ENCODE measurements at regions not wholly inside any gene's neighbourhood (a gene's known extent, or its start where the extent isn't known, plus 50 kb on each side); places are given as distances from the start of the nearest gene placed in this dataset.

DNA sequence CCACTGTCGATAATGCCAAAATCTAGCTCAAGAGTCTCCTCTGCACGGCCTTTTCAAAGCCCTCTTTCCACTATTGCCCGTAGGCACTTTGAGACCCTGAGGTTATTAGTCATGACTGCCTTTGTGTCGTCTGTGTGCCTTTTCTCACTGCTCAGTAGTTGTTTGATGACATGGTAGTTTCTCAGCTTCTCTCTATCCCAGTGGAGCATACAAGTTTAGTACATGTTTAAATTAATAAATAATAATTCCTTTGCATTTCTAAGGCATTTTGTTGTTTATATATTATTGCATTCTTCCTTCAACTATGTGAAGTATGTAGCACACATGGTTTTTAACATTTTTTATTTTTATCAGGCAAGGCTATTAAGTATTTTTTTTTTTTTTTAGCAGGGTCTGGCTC, 458.1 kb downstream of the PCNX1 start:
- Histone ChIP-seq H3K9me3 (replicated peaks; ENCODE audit: control insufficient read depth, insufficient read depth, low read depth, low read length) (no peaks in the 10 kb centered on the region), H3K4me3 (no peak overlapping the region), H3K27me3 (ENCODE audit: control insufficient read depth in 2 of 2, insufficient read depth in 2 of 2, low read length in 2 of 2) (no peaks in the 10 kb centered on the region), H3K4me2 (ENCODE audit: insufficient read depth, low read length) (no peak overlapping the region), H2AFZ (ENCODE audit: low read depth, low read length) (no peak overlapping the region), H3K27ac (ENCODE audit: extremely low read depth, low read depth, low read length) (no peak overlapping the region), H3K36me3 (ENCODE audit: control insufficient read depth, insufficient read depth, low read length) (no peaks in the 10 kb centered on the region), H3K79me2 (ENCODE audit: control insufficient read depth, insufficient read depth, low read length) (peaks cover 24% of the 10 kb centered on the region; the same call in 2 of the 3 replicates), H3K4me1 (replicated peaks in 1 of 2; ENCODE audit: control insufficient read depth in 2 of 2, insufficient read depth in 2 of 2, low read length in 2 of 2) (peaks cover 6 to 35% of the 10 kb centered on the region in 2 experiments; a peak in 4 of 5 replicates), H3K9ac (ENCODE audit: insufficient read depth in 1 of 2, low read depth in 2 of 2, low read length in 2 of 2) (no peak overlapping the region), H4K20me1 (replicated peaks; ENCODE audit: control insufficient read depth, insufficient read depth, low read length) (no peaks in the 10 kb centered on the region), H3K9me1 (ENCODE audit: control insufficient read depth, insufficient read depth, low read length) (no peaks in the 10 kb centered on the region)
- in situ Hi-C loops (cut with MboI) (no loop called here), intact Hi-C loops (cut with micrococcal nuclease) (no loop called here)
- DNase-seq (ENCODE audit: extremely low read depth in 1 of 4, low spot score in 3 of 4) (no peak), ATAC-seq (no peak), FAIRE-seq (no peak)
- CTCF ChIA-PET (ENCODE audit: low intra/inter-chr PET ratio): no interaction called here
- POLR2A ChIA-PET: no interaction called here
- no TSS peak for BruUV-seq (replicated peaks)
- TF ChIP-seq ZNF57 (CRISPR knock-in tag; IDR thresholded peaks at IDR 0.05) (no peak), SMARCA4 (IDR thresholded peaks at IDR 0.05) (no peak), ADNP (tag; IDR thresholded peaks at IDR 0.05) (no peak), ZNF436 (CRISPR knock-in tag; IDR thresholded peaks at IDR 0.05) (no peak)
- TF ChIP-seq, protein P1, sequence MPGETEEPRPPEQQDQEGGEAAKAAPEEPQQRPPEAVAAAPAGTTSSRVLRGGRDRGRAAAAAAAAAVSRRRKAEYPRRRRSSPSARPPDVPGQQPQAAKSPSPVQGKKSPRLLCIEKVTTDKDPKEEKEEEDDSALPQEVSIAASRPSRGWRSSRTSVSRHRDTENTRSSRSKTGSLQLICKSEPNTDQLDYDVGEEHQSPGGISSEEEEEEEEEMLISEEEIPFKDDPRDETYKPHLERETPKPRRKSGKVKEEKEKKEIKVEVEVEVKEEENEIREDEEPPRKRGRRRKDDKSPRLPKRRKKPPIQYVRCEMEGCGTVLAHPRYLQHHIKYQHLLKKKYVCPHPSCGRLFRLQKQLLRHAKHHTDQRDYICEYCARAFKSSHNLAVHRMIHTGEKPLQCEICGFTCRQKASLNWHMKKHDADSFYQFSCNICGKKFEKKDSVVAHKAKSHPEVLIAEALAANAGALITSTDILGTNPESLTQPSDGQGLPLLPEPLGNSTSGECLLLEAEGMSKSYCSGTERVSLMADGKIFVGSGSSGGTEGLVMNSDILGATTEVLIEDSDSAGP (CRISPR knock-in tag; IDR thresholded peaks at IDR 0.05): no peak
- TF ChIP-seq, protein P2, sequence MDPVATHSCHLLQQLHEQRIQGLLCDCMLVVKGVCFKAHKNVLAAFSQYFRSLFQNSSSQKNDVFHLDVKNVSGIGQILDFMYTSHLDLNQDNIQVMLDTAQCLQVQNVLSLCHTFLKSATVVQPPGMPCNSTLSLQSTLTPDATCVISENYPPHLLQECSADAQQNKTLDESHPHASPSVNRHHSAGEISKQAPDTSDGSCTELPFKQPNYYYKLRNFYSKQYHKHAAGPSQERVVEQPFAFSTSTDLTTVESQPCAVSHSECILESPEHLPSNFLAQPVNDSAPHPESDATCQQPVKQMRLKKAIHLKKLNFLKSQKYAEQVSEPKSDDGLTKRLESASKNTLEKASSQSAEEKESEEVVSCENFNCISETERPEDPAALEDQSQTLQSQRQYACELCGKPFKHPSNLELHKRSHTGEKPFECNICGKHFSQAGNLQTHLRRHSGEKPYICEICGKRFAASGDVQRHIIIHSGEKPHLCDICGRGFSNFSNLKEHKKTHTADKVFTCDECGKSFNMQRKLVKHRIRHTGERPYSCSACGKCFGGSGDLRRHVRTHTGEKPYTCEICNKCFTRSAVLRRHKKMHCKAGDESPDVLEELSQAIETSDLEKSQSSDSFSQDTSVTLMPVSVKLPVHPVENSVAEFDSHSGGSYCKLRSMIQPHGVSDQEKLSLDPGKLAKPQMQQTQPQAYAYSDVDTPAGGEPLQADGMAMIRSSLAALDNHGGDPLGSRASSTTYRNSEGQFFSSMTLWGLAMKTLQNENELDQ (CRISPR knock-in tag; IDR thresholded peaks at IDR 0.05; ENCODE audit: borderline replicate concordance): no peak
- TF ChIP-seq, protein P3, sequence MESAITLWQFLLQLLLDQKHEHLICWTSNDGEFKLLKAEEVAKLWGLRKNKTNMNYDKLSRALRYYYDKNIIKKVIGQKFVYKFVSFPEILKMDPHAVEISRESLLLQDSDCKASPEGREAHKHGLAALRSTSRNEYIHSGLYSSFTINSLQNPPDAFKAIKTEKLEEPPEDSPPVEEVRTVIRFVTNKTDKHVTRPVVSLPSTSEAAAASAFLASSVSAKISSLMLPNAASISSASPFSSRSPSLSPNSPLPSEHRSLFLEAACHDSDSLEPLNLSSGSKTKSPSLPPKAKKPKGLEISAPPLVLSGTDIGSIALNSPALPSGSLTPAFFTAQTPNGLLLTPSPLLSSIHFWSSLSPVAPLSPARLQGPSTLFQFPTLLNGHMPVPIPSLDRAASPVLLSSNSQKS (CRISPR knock-in tag; IDR thresholded peaks at IDR 0.05): no peak
- TF ChIP-seq, protein P4, sequence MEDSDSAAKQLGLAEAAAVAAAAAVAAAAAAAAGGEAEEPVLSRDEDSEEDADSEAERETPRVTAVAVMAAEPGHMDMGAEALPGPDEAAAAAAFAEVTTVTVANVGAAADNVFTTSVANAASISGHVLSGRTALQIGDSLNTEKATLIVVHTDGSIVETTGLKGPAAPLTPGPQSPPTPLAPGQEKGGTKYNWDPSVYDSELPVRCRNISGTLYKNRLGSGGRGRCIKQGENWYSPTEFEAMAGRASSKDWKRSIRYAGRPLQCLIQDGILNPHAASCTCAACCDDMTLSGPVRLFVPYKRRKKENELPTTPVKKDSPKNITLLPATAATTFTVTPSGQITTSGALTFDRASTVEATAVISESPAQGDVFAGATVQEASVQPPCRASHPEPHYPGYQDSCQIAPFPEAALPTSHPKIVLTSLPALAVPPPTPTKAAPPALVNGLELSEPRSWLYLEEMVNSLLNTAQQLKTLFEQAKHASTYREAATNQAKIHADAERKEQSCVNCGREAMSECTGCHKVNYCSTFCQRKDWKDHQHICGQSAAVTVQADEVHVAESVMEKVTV (CRISPR knock-in tag; IDR thresholded peaks at IDR 0.05): no peak
- 63% methylated on average over 3 of the region's 4 CpGs for WGBS (ENCODE audit: insufficient coverage, low coverage, missing lambda C conversion rate)

Measured in K562 (cell line).